IMR-90 (cell line): ENCODE measurements at regions not wholly inside any gene's neighbourhood (a gene's known extent, or its start where the extent isn't known, plus 50 kb on each side); places are given as distances from the start of the nearest gene placed in this dataset.
A peak's percentile ranks its signal among the peaks of the same experiment; 100 is the strongest.

Experiments
- ATAC-seq: fragments of 200-7000 bp; cut with Tn5 transposase; 2 replicates; pipeline ENCODE4 v1.9.1; 2020; ENCODE audit warnings: low read depth, mild to moderate bottlenecking, moderate library complexity
- BruUV-seq: library from RNA; stranded (reverse); fragments of 400-500 nt; replicated peaks from 2 replicates; lab custom pipeline; 2021; lab: Mats Ljungman, UMichigan
- CTCF ChIA-PET: fragments of 300-600 bp; formaldehyde crosslinking; extraction: SDS; loops from one replicate; lab custom pipeline; 2021; ENCODE audit warnings: antibody characterized with exemption; lab: Yijun Ruan, JAX
- POLR2A ChIA-PET: fragments of 300-600 bp; sonication (Branson Sonifier 250); formaldehyde crosslinking; loops from one replicate; lab custom pipeline; 2022; ENCODE audit warnings: antibody characterized with exemption; ENCODE audit not compliant: unreplicated experiment; lab: Charles Lee
- DNase-seq: peaks from one replicate; pipeline ENCODE4 v3.0.0; 2013
- H2AFZ ChIP-seq: replicated peaks from 2 replicates; pipeline ENCODE3; 2013; ENCODE audit warnings: low read length, mild to moderate bottlenecking; ENCODE audit not compliant: poor library complexity
- H2AK5ac ChIP-seq: 2 replicates; pipeline ENCODE4 v1.6.1; 2013; ENCODE audit warnings: low read depth, low read length, inconsistent platforms
- H2AK9ac ChIP-seq: replicated peaks from 2 replicates; pipeline ENCODE3; 2013; ENCODE audit warnings: mild to moderate bottlenecking, low read depth, low read length, moderate library complexity; ENCODE audit not compliant: poor library complexity
- H2BK120ac ChIP-seq: 2 replicates; pipeline ENCODE4 v1.6.1; 2013; ENCODE audit warnings: low read depth, low read length, inconsistent platforms
- H2BK15ac ChIP-seq: 3 replicates; pipeline ENCODE4 v1.6.1; 2013; ENCODE audit warnings: low read depth, low read length, inconsistent platforms
- H2BK20ac ChIP-seq: 2 replicates; pipeline ENCODE4 v1.6.1; 2013; ENCODE audit warnings: low read depth, mild to moderate bottlenecking, inconsistent platforms, low read length, moderate library complexity
- H2BK5ac ChIP-seq: 2 replicates; pipeline ENCODE4 v1.6.1; 2013; ENCODE audit warnings: mild to moderate bottlenecking, low read depth, low read length, inconsistent platforms; ENCODE audit not compliant: poor library complexity, severe bottlenecking
- H3K14ac ChIP-seq: replicated peaks from 2 replicates; pipeline ENCODE4 v1.6.1; 2013; ENCODE audit warnings: low read depth, low read length, inconsistent platforms
- H3K18ac ChIP-seq: 2 replicates; pipeline ENCODE4 v1.6.1; 2013; ENCODE audit warnings: low read depth, low read length, control low read depth
- H3K23ac ChIP-seq: 2 replicates; pipeline ENCODE4 v1.6.1; 2013; ENCODE audit warnings: low read depth, low read length, inconsistent platforms
- H3K27ac ChIP-seq: 2 replicates; pipeline ENCODE4 v1.5.1; 2013; ENCODE audit warnings: mild to moderate bottlenecking, control low read depth, low read length; ENCODE audit not compliant: insufficient read depth
- H3K27me3 ChIP-seq: 2 replicates; pipeline ENCODE4 v1.6.1; 2013; ENCODE audit warnings: low read length; ENCODE audit not compliant: control insufficient read depth, insufficient read depth
- H3K36me3 ChIP-seq: 2 replicates; pipeline ENCODE4 v1.6.1; 2013; ENCODE audit warnings: low read length, mixed read lengths; ENCODE audit not compliant: control insufficient read depth, insufficient read depth
- H3K4ac ChIP-seq: 2 replicates; pipeline ENCODE4 v1.6.1; 2013; ENCODE audit warnings: low read depth, low read length, inconsistent platforms
- H3K4me1 ChIP-seq: 2 replicates; pipeline ENCODE4 v1.6.1; 2013; ENCODE audit warnings: low read length, mixed read lengths; ENCODE audit not compliant: control insufficient read depth, insufficient read depth
- H3K4me2 ChIP-seq: 2 replicates; pipeline ENCODE4 v1.6.1; 2013; ENCODE audit warnings: low read depth, mild to moderate bottlenecking, control low read depth, low read length, moderate library complexity
- H3K4me3 ChIP-seq: 2 replicates; pipeline ENCODE4 v1.5.1; 2013; ENCODE audit warnings: low read depth, mild to moderate bottlenecking, control low read depth, low read length, moderate library complexity; ENCODE audit not compliant: insufficient read depth
- H3K56ac ChIP-seq: 2 replicates; pipeline ENCODE4 v1.6.1; 2013; ENCODE audit warnings: low read length, inconsistent platforms; ENCODE audit not compliant: insufficient read depth; ENCODE audit errors: extremely low read depth
- H3K79me1 ChIP-seq, 2 experiments: 2 replicates each; pipeline ENCODE4 v1.6.1; 2013; ENCODE audit warnings: low read length in 2 of 2, inconsistent platforms in 1 of 2, low read depth in 1 of 2
- H3K9ac ChIP-seq: 2 replicates; pipeline ENCODE4 v1.6.1; 2013; ENCODE audit warnings: low read depth, low read length, control low read depth
- H3K9me1 ChIP-seq: 2 replicates; pipeline ENCODE4 v1.6.1; 2013; ENCODE audit warnings: low read length, inconsistent platforms; ENCODE audit not compliant: insufficient read depth
- H3K9me3 ChIP-seq: 2 replicates; pipeline ENCODE4 v1.6.1; 2013; ENCODE audit warnings: low read length; ENCODE audit not compliant: control insufficient read depth, insufficient read depth
- H4K20me1 ChIP-seq: 2 replicates; pipeline ENCODE4 v1.6.1; 2013; ENCODE audit warnings: low read length, inconsistent platforms; ENCODE audit not compliant: insufficient read depth
- H4K5ac ChIP-seq: 2 replicates; pipeline ENCODE4 v1.6.1; 2013; ENCODE audit warnings: mild to moderate bottlenecking, low read depth, low read length, control low read depth
- H4K8ac ChIP-seq, 2 experiments: 2 replicates each; pipeline ENCODE4 v1.6.1; 2013; ENCODE audit warnings: low read depth in 2 of 2, low read length in 2 of 2, control low read depth in 1 of 2, inconsistent platforms in 1 of 2
- H4K91ac ChIP-seq: 2 replicates; pipeline ENCODE4 v1.6.1; 2013; ENCODE audit warnings: low read depth, low read length, inconsistent platforms; ENCODE audit not compliant: insufficient read depth
- BHLHE40 ChIP-seq: fragments of 150-350 bp; IDR thresholded peaks from 2 replicates; pipeline ENCODE4 v1.6.1; 2016; ENCODE audit warnings: mild to moderate bottlenecking, low read depth, low read length
- CEBPB ChIP-seq: IDR thresholded peaks from 2 replicates; pipeline ENCODE4 v1.6.1; 2012; ENCODE audit warnings: low read depth, low read length, improper control_type of control experiment
- CHD1 ChIP-seq: IDR thresholded peaks from 2 replicates; pipeline ENCODE4 v1.6.1; 2012; ENCODE audit warnings: low read depth, low read length, improper control_type of control experiment
- ELK1 ChIP-seq: fragments of 150-350 bp; IDR thresholded peaks from 2 replicates; pipeline ENCODE4 v1.6.1; 2016; ENCODE audit warnings: low read depth, mild to moderate bottlenecking, low read length, moderate library complexity, borderline replicate concordance
- FOS ChIP-seq: fragments of 150-350 bp; IDR thresholded peaks from 2 replicates; pipeline ENCODE4 v1.6.1; 2016; ENCODE audit warnings: low read depth, low read length
- MAFK ChIP-seq: IDR thresholded peaks from 2 replicates; pipeline ENCODE4 v1.6.1; 2012; ENCODE audit warnings: low read depth, low read length, improper control_type of control experiment
- MAZ ChIP-seq: IDR thresholded peaks from 2 replicates; pipeline ENCODE4 v1.6.1; 2012; ENCODE audit warnings: low read depth, mild to moderate bottlenecking, low read length, improper control_type of control experiment, moderate library complexity, borderline replicate concordance
- MXI1 ChIP-seq: IDR thresholded peaks from 2 replicates; pipeline ENCODE4 v1.6.1; 2012; ENCODE audit warnings: low read depth, mild to moderate bottlenecking, low read length, moderate library complexity, borderline replicate concordance
- NFE2L2 ChIP-seq: fragments of 150-350 bp; IDR thresholded peaks from 2 replicates; pipeline ENCODE4 v1.6.1; 2016; ENCODE audit warnings: low read depth, mild to moderate bottlenecking, low read length
- RCOR1 ChIP-seq: IDR thresholded peaks from 2 replicates; pipeline ENCODE4 v1.6.1; 2012; ENCODE audit warnings: mild to moderate bottlenecking, low read length, improper control_type of control experiment; ENCODE audit not compliant: insufficient replicate concordance
- RFX5 ChIP-seq: IDR thresholded peaks from 2 replicates; pipeline ENCODE4 v1.8.0; 2012; ENCODE audit warnings: low read depth, mild to moderate bottlenecking, low read length, moderate library complexity
- SMC3 ChIP-seq: fragments of 150-350 bp; IDR thresholded peaks from 2 replicates; pipeline ENCODE4 v1.6.1; 2016; ENCODE audit warnings: low read depth, mild to moderate bottlenecking, antibody characterized with exemption, low read length, moderate library complexity
- USF2 ChIP-seq: fragments of 150-350 bp; IDR thresholded peaks from 2 replicates; pipeline ENCODE4 v1.6.1; 2017; ENCODE audit warnings: mild to moderate bottlenecking, antibody characterized with exemption, low read length, low read depth
- WGBS, 2 experiments: methylation state at CpG; one replicate each; pipeline versions ENCODE4 v1.1.5 to v1.1.7; 2013; ENCODE audit warnings: missing lambda C conversion rate in 2 of 2; ENCODE audit not compliant: insufficient read length in 1 of 2; ENCODE audit errors: extremely low coverage in 2 of 2; 5-methylcytosine and 5-hydroxymethylcytosine counted together
- dilution Hi-C: fragments of 300-500 bp; cut with HindIII; formaldehyde crosslinking; loops from one replicate; pipeline ENCODE4 v1.14.3; 2018; ENCODE audit warnings: low sequenced_read_pairs; ENCODE audit not compliant: unreplicated experiment
- in situ Hi-C: fragments of 300-500 bp; cut with MboI; formaldehyde crosslinking; loops from 3 replicates; pipeline ENCODE4 v1.14.3; 2019; ENCODE audit warnings: low sequenced_read_pairs, inconsistent platforms, mixed read lengths
- intact Hi-C: fragments of 100-400 bp; cut with micrococcal nuclease; formaldehyde crosslinking; loops from 2 replicates; pipeline ENCODE4 v1.10.0; 2022
- TF ChIP-seq, protein P1 (sequence below): conservative IDR thresholded peaks from 2 replicates; pipeline ENCODE4 v1.5.1; 2012; ENCODE audit warnings: mild to moderate bottlenecking, low read depth, low read length, improper control_type of control experiment

GRCh38 chr10:29104661-29105399 is 184.0 kb upstream of the LYZL1 start:
- Histone ChIP-seq H3K4me2 (peak overlapping the region; percentile 60; the same call in 1 of the 2 replicates), H3K14ac (peak overlapping the region; percentile 22), H3K9me3 (peaks cover 4% of the 10 kb centered on the region), H3K27ac (peak overlapping the region; percentile 41; the same call in 1 of the 2 replicates), H2BK5ac (peak overlapping the region; percentile 71), H3K4ac (peak overlapping the region; percentile 85), H3K4me1 (peaks cover 13% of the 10 kb centered on the region), H2BK120ac (peak overlapping the region; percentile 88), H4K8ac (peak overlapping the region; percentile 62 to 63; a peak in 3 of 4 replicates), H2AK9ac (no peak overlapping the region), H3K36me3 (no peaks in the 10 kb centered on the region), H3K23ac (peak overlapping the region; percentile 61), H3K18ac (peak overlapping the region; percentile 80), H2AK5ac (peak overlapping the region; percentile 63; the same call in 1 of the 2 replicates), H3K9me1 (peaks cover 13% of the 10 kb centered on the region), H3K79me1 (no peaks in the 10 kb centered on the region), H3K56ac (peak overlapping the region; percentile 57; the same call in 1 of the 2 replicates), H3K4me3 (no peak overlapping the region), H3K9ac (no peak overlapping the region), H2BK20ac (peak overlapping the region; percentile 83), H2AFZ (no peak overlapping the region), H3K27me3 (peaks cover 5% of the 10 kb centered on the region), H4K20me1 (no peaks in the 10 kb centered on the region), H4K91ac (peak overlapping the region; percentile 91), H2BK15ac (peak overlapping the region; percentile 76), H4K5ac (peak overlapping the region; percentile 64)
- ChIA-PET POLR2A (no interaction called here), CTCF (interaction anchor here (1.4 kb wide), 1 partner anchor 25 kb away, joined by 3 read pairs; no protein-coding TSS in a partner anchor)
- dilution Hi-C loops, result no loop called here
- BruUV-seq, result no TSS peak
- ATAC-seq (peak; percentile 61), DNase-seq (peak; percentile 16)
- in situ Hi-C loops, result no loop called here
- WGBS, 2 experiments, result no CpG with 5 or more reads among the region's 7 CpGs
- intact Hi-C loops, result no loop called here
- TF ChIP-seq CHD1 (no peak), MAZ (no peak), BHLHE40 (no peak), MAFK (no peak), RFX5 (no peak), CEBPB (no peak), ELK1 (no peak), RCOR1 (no peak), NFE2L2 (no peak), SMC3 (no peak), FOS (no peak), USF2 (no peak), MXI1 (no peak)
- TF ChIP-seq, protein P1, sequence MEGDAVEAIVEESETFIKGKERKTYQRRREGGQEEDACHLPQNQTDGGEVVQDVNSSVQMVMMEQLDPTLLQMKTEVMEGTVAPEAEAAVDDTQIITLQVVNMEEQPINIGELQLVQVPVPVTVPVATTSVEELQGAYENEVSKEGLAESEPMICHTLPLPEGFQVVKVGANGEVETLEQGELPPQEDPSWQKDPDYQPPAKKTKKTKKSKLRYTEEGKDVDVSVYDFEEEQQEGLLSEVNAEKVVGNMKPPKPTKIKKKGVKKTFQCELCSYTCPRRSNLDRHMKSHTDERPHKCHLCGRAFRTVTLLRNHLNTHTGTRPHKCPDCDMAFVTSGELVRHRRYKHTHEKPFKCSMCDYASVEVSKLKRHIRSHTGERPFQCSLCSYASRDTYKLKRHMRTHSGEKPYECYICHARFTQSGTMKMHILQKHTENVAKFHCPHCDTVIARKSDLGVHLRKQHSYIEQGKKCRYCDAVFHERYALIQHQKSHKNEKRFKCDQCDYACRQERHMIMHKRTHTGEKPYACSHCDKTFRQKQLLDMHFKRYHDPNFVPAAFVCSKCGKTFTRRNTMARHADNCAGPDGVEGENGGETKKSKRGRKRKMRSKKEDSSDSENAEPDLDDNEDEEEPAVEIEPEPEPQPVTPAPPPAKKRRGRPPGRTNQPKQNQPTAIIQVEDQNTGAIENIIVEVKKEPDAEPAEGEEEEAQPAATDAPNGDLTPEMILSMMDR, result no peak
